Thyroid gland (tissue), 4 donors: ENCODE measurements at regions not wholly inside any gene's neighbourhood (a gene's known extent, or its start where the extent isn't known, plus 50 kb on each side); places are given as distances from the start of the nearest gene placed in this dataset.

ENCODE experiments used
- DNase-seq, 2 donors: peaks; one replicate each; pipeline ENCODE4 v3.0.0-alpha.2; 2019
- H3K27ac ChIP-seq, 3 donors: fragments of 200-600 bp; sonication (generic); 1 replicate in 2 of 3; 2 replicates in 1 of 3; pipeline ENCODE4 v1.5.1; 2016 to 2019; ENCODE audit warnings: mild to moderate bottlenecking in 1 of 3, moderate library complexity in 1 of 3
- H3K27me3 ChIP-seq: fragments of 200-600 bp; sonication (generic); one replicate; pipeline ENCODE4 v1.5.1; 2019
- H3K36me3 ChIP-seq, 2 donors: fragments of 200-600 bp; sonication (generic); one replicate each; pipeline ENCODE4 v1.5.1; 2016 to 2019
- H3K4me1 ChIP-seq, 2 donors: fragments of 200-600 bp; sonication (generic); one replicate each; pipeline ENCODE4 v1.5.1; 2017 to 2019
- H3K4me3 ChIP-seq, 3 donors: fragments of 200-600 bp; sonication (generic); replicated peaks in 1 of 3; 1 replicate in 2 of 3; 2 replicates in 1 of 3; pipeline ENCODE4 v1.5.1; 2016; ENCODE audit warnings: mild to moderate bottlenecking in 1 of 3
- H3K9me3 ChIP-seq: fragments of 200-600 bp; sonication (generic); one replicate; pipeline ENCODE4 v1.5.1; 2017
- POLR2A ChIP-seq, 2 donors: fragments of 450-650 bp; IDR thresholded peaks; one replicate each; pipeline ENCODE4 v1.6.1; 2017; ENCODE audit warnings: antibody characterized with exemption in 2 of 2, mild to moderate bottlenecking in 2 of 2, moderate library complexity in 1 of 2
- WGBS, 2 donors: methylation state at CpG; one replicate each; pipeline ENCODE4 v1.1.5; 2017; 5-methylcytosine and 5-hydroxymethylcytosine counted together
- intact Hi-C: fragments of 100-400 bp; cut with DNase I; formaldehyde crosslinking; loops from one replicate; pipeline ENCODE4 v1.15.1; 2023
- TF ChIP-seq, protein P1 (sequence below), 6 experiments: fragments of 200-600 bp in 3 of 6; fragments of 450-650 bp in 3 of 6; sonication (generic) in 3 of 6; IDR thresholded peaks; one replicate each; pipeline ENCODE4 v1.5.1; 2016 to 2019; ENCODE audit warnings: antibody characterized with exemption in 6 of 6, mild to moderate bottlenecking in 2 of 6, inconsistent platforms in 1 of 6, moderate library complexity in 1 of 6

DNA sequence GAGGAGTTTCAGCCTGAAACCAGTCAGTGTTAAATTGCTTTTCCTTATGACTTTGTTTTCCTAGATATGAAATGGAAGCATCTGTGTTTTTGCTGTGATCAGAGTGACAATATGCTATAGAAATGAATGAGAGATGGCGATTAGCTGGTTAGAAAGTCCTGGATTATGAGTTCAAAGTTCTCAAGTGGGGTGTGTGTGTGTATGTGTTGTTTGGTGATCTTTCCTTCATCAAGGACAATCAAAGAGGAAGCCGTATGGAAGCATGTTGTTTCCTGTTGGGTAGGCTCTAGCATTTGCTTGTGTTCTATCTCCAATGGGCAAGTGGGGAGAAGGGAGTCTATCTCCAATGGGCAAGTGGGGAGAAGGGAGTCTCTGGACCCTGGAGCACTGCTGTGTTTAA lies 64.0 kb upstream of the STX18 start:
- H3K27me3 ChIP-seq, result no peaks in the 10 kb centered on the region
- no peak overlapping the region for H3K27ac ChIP-seq
- no peaks in the 10 kb centered on the region for H3K36me3 ChIP-seq
- H3K9me3 ChIP-seq, result no peaks in the 10 kb centered on the region
- H3K4me1 ChIP-seq, result no peaks in the 10 kb centered on the region
- intact Hi-C loops, result no loop called here
- DNase-seq, result no peak
- 87 to 90% methylated on average over 2 of the region's 2 CpGs for WGBS, 2 donors
- TF ChIP-seq, protein P1, sequence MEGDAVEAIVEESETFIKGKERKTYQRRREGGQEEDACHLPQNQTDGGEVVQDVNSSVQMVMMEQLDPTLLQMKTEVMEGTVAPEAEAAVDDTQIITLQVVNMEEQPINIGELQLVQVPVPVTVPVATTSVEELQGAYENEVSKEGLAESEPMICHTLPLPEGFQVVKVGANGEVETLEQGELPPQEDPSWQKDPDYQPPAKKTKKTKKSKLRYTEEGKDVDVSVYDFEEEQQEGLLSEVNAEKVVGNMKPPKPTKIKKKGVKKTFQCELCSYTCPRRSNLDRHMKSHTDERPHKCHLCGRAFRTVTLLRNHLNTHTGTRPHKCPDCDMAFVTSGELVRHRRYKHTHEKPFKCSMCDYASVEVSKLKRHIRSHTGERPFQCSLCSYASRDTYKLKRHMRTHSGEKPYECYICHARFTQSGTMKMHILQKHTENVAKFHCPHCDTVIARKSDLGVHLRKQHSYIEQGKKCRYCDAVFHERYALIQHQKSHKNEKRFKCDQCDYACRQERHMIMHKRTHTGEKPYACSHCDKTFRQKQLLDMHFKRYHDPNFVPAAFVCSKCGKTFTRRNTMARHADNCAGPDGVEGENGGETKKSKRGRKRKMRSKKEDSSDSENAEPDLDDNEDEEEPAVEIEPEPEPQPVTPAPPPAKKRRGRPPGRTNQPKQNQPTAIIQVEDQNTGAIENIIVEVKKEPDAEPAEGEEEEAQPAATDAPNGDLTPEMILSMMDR (IDR thresholded peaks at IDR 0.05), result no peak
- TF ChIP-seq POLR2A (IDR thresholded peaks at IDR 0.05), result no peak
- H3K4me3 ChIP-seq, result no peak overlapping the region

DNA sequence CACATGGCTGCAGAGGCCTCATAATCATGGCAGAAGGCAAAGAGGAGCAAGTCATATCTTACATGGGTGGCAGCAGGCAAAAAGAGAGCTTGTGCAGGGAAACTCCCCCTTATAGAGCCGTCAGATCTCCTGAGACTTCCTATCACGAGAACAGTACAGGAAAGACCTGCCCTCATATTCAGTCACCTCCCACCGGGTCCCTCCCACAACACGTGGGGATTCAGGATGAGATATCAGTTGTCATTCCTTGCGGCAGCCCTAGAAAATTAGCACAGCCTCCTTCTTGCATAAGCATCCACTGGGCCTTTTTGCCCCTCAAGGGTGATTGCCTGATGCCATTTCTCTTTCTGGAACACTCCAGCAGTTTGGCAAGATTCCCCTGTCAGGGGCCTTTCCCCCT lies 61.7 kb upstream of the STX18 start:
- no peak overlapping the region for H3K27ac ChIP-seq
- TF ChIP-seq POLR2A (IDR thresholded peaks at IDR 0.05), result no peak
- TF ChIP-seq, protein P1 (IDR thresholded peaks at IDR 0.05), result no peak
- no peaks in the 10 kb centered on the region for H3K36me3 ChIP-seq
- H3K9me3 ChIP-seq, result no peaks in the 10 kb centered on the region
- intact Hi-C loops, result no loop called here
- no peak for DNase-seq
- no peak overlapping the region for H3K4me3 ChIP-seq
- no peaks in the 10 kb centered on the region for H3K4me1 ChIP-seq
- 83 to 94% methylated on average over 4 to 5 of the region's 5 CpGs for WGBS, 2 donors
- no peaks in the 10 kb centered on the region for H3K27me3 ChIP-seq

DNA sequence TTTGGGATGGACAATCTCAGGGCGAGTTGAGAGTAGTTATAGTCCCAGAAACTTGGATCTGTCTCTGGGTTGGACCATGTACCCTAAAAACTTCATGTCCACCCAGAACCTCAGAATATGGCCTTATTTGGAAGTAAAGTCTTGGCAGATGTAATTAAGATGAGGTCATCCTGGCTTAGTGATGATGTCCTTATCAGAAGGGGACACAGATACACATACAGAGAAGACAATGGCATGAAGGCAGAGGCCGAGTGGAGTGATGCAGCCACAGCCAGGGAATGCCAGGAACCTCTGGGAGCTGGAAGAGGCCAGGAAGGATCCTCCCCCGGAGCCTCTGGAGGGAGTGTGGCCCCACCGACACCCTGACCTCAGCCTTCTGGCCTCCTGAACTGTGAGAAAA lies 61.2 kb upstream of the STX18 start:
- DNase-seq, result no peak
- intact Hi-C loops, result no loop called here
- H3K4me1 ChIP-seq, result no peaks in the 10 kb centered on the region
- 84 to 96% methylated on average over 3 to 4 of the region's 4 CpGs for WGBS, 2 donors
- no peaks in the 10 kb centered on the region for H3K36me3 ChIP-seq
- no peak overlapping the region for H3K27ac ChIP-seq
- no peak overlapping the region for H3K4me3 ChIP-seq
- TF ChIP-seq POLR2A (IDR thresholded peaks at IDR 0.05), result no peak
- TF ChIP-seq, protein P1 (IDR thresholded peaks at IDR 0.05), result no peak
- H3K27me3 ChIP-seq, result no peaks in the 10 kb centered on the region
- no peaks in the 10 kb centered on the region for H3K9me3 ChIP-seq

DNA sequence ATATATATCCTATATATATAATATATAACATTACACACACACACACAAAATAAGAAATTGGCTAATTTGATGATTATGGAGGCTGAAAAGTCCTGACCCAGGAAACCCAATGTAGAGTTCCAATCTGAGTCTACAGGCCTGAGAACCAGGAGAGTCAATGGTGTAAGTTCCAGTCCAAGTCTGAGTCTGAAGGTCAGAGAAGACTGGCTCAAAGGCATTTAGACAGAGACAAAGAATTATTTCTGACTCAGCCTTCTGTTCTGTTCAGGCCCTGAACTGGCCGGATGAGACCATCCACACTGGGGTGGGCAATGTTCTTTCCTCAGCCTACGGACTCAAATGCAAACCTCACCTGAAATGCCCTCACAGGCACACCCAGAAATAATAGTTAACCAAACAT lies 60.6 kb upstream of the STX18 start:
- Histone ChIP-seq H3K9me3 (no peaks in the 10 kb centered on the region), H3K36me3 (no peaks in the 10 kb centered on the region), H3K4me3 (no peak overlapping the region), H3K27me3 (no peaks in the 10 kb centered on the region), H3K27ac (no peak overlapping the region), H3K4me1 (no peaks in the 10 kb centered on the region)
- TF ChIP-seq POLR2A (IDR thresholded peaks at IDR 0.05), result no peak
- TF ChIP-seq, protein P1 (IDR thresholded peaks at IDR 0.05), result no peak
- DNase-seq, result no peak
- WGBS, 2 donors, result 100% methylated on average over 2 of the region's 2 CpGs
- intact Hi-C loops, result no loop called here

DNA sequence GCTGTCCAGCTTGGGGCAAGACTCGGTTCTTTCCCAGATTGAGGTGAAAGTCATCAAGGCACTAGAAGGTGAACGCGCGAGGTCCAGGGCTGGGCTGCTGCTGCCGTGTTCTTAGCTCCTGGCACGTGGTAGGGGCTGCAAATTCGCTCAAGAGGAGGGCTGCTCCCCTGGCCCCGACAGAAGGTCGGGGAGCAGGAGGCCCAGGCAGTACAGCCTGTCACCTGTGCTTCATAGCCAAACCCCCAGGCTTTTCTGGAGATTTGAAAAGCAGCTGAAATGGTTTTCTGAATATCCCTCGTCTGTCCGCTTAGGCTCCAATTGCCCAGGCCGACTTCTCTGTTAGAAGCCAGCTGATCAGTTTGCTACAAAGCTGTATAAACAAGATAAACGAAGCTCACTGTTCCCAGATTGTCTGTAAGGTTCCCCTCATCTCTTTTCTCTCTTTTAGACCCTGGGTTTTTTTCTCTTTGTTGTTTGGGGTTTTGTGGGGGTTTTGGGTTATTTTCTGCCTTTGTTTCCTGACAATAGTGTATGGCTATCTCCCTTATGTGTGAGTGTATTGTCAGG lies 60.0 kb upstream of the STX18 start:
- Histone ChIP-seq H3K4me3 (no peak overlapping the region), H3K4me1 (no peaks in the 10 kb centered on the region), H3K27me3 (no peaks in the 10 kb centered on the region), H3K36me3 (no peaks in the 10 kb centered on the region), H3K27ac (no peak overlapping the region), H3K9me3 (no peaks in the 10 kb centered on the region)
- intact Hi-C loops, result no loop called here
- 88 to 89% methylated on average over 13 of the region's 13 CpGs for WGBS, 2 donors
- DNase-seq, result no peak
- TF ChIP-seq, protein P1 (IDR thresholded peaks at IDR 0.05), result no peak
- no peak for TF ChIP-seq POLR2A (IDR thresholded peaks at IDR 0.05)
